ENCODE measurements at regions not wholly inside any gene's neighbourhood (a gene's known extent, or its start where the extent isn't known, plus 50 kb on each side); places are given as distances from the start of the nearest gene placed in this dataset.

DNA sequence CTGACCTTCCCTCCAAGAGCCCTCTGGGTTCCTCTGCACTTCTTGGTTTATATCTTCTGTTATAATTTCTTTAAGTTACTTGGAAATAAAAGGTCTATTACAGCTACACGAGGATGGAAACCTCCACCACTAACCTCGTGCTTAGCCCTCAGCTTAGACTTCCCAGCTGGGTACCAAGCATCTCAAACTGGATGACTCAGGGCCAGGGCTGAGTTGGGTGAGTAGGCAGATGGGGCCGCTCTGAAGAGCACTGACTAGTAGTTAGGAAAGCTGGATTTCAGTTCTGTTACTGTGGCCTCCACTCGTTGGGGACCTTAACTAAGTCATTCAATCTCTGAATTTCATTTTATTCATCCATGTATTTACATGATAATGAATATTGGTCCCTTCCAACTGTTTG lies 1036.6 kb downstream of the IGSF11 start:
- no peak for DNase-seq
- no peaks in the 10 kb centered on the region for H3K4me1 ChIP-seq
- H3K9me3 ChIP-seq: no peaks in the 10 kb centered on the region
- no peak overlapping the region for H3K27ac ChIP-seq
- no peak for TF ChIP-seq POLR2A (IDR thresholded peaks at IDR 0.05)
- no peak overlapping the region for H3K4me3 ChIP-seq
- H3K27me3 ChIP-seq: no peaks in the 10 kb centered on the region
- H3K36me3 ChIP-seq: no peaks in the 10 kb centered on the region

DNA sequence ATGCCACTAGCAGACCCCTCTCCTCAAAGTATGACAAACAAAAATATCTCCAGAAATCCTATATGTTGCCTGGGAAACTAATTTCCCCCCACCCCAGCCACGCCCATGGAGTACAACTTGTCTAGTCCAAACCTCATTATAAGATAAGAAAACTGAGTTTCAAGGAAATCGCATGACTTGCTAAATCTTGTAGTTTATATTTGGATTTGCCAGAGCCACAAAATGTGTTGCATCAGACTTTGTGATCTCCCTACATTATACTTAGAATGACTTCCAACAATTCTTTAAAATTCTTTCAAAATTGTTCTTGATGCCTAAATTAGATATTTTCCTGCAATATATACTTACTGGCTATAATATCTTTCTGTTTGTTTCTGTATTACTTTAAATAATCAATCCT lies 1034.4 kb downstream of the IGSF11 start:
- H3K27me3 ChIP-seq: no peaks in the 10 kb centered on the region
- H3K4me1 ChIP-seq: no peaks in the 10 kb centered on the region
- no peak overlapping the region for H3K4me3 ChIP-seq
- H3K27ac ChIP-seq: no peak overlapping the region
- H3K9me3 ChIP-seq: no peaks in the 10 kb centered on the region
- no peak for TF ChIP-seq POLR2A (IDR thresholded peaks at IDR 0.05)
- TF ChIP-seq, protein P1, sequence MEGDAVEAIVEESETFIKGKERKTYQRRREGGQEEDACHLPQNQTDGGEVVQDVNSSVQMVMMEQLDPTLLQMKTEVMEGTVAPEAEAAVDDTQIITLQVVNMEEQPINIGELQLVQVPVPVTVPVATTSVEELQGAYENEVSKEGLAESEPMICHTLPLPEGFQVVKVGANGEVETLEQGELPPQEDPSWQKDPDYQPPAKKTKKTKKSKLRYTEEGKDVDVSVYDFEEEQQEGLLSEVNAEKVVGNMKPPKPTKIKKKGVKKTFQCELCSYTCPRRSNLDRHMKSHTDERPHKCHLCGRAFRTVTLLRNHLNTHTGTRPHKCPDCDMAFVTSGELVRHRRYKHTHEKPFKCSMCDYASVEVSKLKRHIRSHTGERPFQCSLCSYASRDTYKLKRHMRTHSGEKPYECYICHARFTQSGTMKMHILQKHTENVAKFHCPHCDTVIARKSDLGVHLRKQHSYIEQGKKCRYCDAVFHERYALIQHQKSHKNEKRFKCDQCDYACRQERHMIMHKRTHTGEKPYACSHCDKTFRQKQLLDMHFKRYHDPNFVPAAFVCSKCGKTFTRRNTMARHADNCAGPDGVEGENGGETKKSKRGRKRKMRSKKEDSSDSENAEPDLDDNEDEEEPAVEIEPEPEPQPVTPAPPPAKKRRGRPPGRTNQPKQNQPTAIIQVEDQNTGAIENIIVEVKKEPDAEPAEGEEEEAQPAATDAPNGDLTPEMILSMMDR (IDR thresholded peaks at IDR 0.05): no peak
- DNase-seq: no peak
- no peaks in the 10 kb centered on the region for H3K36me3 ChIP-seq

DNA sequence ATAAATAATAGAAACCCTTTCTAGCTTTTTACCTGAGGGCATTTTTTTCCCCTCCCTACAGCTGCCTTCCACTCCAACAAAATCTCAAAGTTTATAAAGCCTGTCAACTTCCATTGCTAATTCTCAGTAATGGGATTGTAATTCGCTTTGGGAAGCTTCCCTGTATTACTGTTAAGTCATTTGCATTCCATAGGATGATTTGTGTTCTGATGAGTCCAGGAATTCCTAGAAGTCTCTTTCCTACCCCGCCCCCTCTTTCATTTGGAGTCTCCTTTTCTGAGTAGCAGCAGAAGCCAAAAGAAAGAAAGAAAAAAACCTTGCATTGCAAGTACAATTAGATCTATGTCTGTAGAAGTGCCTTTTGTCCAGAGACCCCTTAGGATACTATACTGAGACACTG lies 1033.3 kb downstream of the IGSF11 start:
- no peak for TF ChIP-seq POLR2A (IDR thresholded peaks at IDR 0.05)
- TF ChIP-seq, protein P1 (IDR thresholded peaks at IDR 0.05): no peak
- DNase-seq: no peak
- Histone ChIP-seq H3K27ac (no peak overlapping the region), H3K4me3 (no peak overlapping the region), H3K9me3 (no peaks in the 10 kb centered on the region), H3K27me3 (no peaks in the 10 kb centered on the region), H3K36me3 (no peaks in the 10 kb centered on the region), H3K4me1 (no peaks in the 10 kb centered on the region)

DNA sequence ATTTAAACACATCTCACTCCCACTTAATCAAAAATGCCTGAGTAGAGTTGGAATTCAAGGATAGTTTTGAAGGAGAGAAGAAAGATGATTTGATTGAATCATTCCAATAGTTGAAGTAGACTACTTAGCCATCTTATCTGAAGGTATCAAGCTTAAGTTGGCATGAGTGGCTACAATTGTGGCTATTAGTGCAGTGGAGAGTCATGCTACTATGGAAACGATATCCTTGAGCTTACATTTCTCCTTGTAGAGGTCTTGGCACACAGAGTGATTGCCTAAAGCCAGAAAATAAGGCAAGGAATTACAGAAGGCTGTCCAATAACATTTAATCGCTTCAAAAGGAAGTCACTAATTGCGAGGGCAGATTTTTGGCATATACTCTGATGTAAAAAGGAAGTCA lies 1022.7 kb downstream of the IGSF11 start:
- TF ChIP-seq, protein P1 (IDR thresholded peaks at IDR 0.05): no peak
- no peak for DNase-seq

DNA sequence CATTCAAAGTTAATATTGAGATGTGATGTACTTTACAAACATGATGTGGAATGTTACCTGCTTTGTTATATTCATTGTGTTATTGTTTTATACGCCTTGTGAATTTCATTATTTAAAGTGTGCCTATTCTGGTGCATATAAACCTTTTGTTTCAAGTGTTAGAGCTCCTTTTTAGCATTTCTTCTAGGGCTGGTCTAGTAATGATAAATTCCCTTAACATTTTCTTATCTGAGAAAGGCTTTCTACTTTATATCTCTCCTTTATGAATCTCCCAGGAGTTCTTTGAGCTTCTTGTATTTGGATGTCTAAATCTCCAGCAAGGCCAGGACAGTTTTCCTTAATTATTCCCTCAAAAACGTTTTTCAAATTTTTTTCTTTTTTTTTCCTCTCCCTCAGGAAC lies 1005.6 kb downstream of the IGSF11 start:
- no peak for DNase-seq
- H3K27ac ChIP-seq: no peak overlapping the region
- H3K4me1 ChIP-seq: no peaks in the 10 kb centered on the region
- no peak overlapping the region for H3K4me3 ChIP-seq
- no peaks in the 10 kb centered on the region for H3K36me3 ChIP-seq
- no peaks in the 10 kb centered on the region for H3K9me3 ChIP-seq
- no peaks in the 10 kb centered on the region for H3K27me3 ChIP-seq
- TF ChIP-seq POLR2A (IDR thresholded peaks at IDR 0.05): no peak
- TF ChIP-seq, protein P1 (IDR thresholded peaks at IDR 0.05): no peak

More for the DNA sequence above, 1022.7 kb downstream of the IGSF11 start:
- Histone ChIP-seq H3K9me3 (no peaks in the 10 kb centered on the region), H3K4me1 (no peaks in the 10 kb centered on the region), H3K27ac (no peak overlapping the region), H3K4me3 (no peak overlapping the region), H3K27me3 (no peaks in the 10 kb centered on the region), H3K36me3 (no peaks in the 10 kb centered on the region)

DNA sequence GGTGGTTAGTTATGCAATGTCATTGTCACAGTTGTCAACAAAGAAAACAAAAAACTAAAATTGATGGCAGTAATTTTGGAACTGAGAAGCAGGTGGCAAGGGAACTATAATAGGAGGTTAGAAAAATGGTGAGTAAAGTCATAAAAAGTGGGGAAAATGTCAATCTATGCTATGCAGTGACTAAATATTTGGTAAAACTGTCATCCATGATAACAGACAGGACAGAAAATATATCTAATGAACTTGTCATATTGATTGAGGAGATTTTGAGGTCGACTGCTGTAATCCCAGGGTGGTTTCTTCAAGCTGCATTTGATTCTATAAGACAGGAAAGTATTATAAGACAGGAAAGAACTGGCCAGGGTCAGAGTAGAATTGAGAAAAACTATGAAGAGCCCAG lies 998.4 kb downstream of the IGSF11 start:
- Histone ChIP-seq H3K27me3 (no peaks in the 10 kb centered on the region), H3K9me3 (no peaks in the 10 kb centered on the region), H3K27ac (no peak overlapping the region), H3K4me3 (no peak overlapping the region), H3K4me1 (no peaks in the 10 kb centered on the region), H3K36me3 (no peaks in the 10 kb centered on the region)
- TF ChIP-seq, protein P1 (IDR thresholded peaks at IDR 0.05): no peak
- no peak for TF ChIP-seq POLR2A (IDR thresholded peaks at IDR 0.05)
- DNase-seq: no peak

Measured in Peyer's patch (tissue), 4 donors.